ENCODE measurements at regions not wholly inside any gene's neighbourhood (a gene's known extent, or its start where the extent isn't known, plus 50 kb on each side); places are given as distances from the start of the nearest gene placed in this dataset.

DNA sequence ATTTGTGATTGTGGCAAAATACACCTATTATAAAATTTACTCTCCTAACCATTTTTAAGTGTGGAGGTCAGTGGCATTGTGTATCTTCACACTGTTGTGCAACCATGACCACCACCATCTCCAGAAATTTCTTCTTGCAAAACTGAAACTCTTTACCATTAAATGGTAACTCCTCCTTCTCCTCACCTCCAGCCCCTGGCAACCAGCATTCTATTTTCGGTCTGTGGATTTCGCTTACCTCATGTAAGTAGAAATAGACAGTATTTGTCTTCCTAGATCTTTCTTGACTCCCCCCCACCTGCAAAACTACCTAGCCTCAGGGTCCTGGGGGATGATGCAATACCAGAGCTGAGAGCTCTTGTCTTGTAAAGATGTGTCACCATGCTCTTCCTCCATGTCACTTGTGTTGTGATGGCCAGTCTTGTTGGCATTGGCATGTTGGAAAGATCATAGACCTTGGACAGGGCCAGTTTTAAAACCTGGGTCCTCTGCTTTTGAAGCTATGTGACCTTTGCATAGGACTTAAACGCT lies 71.1 kb upstream of the EMX2 start:
- Mint-ChIP-seq H3K36me3 (ENCODE audit: low read depth) (no peaks in the 10 kb centered on the region), H3K4me3 (no peak overlapping the region), H3K4me1 (peaks cover 15% of the 10 kb centered on the region), H3K27me3 (ENCODE audit: low read depth) (peaks cover 27% of the 10 kb centered on the region), H3K27ac (no peak overlapping the region), H3K9me3 (no peaks in the 10 kb centered on the region)
- TF ChIP-seq CTCF (IDR thresholded peaks at IDR 0.05; ENCODE audit: unreplicated experiment in 3 of 3) = no peak

DNA sequence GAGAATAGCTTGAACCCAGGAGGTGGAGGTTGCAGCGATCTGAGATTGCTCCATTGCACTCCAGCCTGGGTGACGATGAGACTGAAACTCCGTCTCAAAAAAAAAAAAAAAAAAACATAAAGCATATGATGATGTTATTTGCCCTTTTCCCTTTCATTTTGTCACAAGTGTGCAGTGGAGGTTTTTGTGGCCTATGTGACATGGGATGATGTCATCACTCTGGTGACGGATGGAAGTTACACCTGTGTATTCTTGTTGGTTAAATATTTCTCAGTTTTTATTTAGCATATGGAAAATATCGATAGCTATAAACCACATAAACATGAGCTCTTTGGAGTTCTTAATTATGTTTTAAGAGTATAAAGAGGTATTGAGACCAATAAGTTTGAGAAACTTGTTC lies 71.8 kb upstream of the EMX2 start:
- Mint-ChIP-seq H3K27ac (no peak overlapping the region), H3K36me3 (ENCODE audit: low read depth) (no peaks in the 10 kb centered on the region), H3K4me1 (peaks cover 12% of the 10 kb centered on the region), H3K27me3 (ENCODE audit: low read depth) (peaks cover 31% of the 10 kb centered on the region), H3K4me3 (no peak overlapping the region), H3K9me3 (no peaks in the 10 kb centered on the region)
- TF ChIP-seq CTCF (IDR thresholded peaks at IDR 0.05; ENCODE audit: unreplicated experiment in 3 of 3) = no peak

GRCh38 chr10:117468665-117469064 lies 73.9 kb upstream of the EMX2 start:
- peaks cover 4% of the 10 kb centered on the region for H3K4me1 Mint-ChIP-seq
- peaks cover 33% of the 10 kb centered on the region for H3K27me3 Mint-ChIP-seq (ENCODE audit: low read depth)
- no peak overlapping the region for H3K4me3 Mint-ChIP-seq
- H3K27ac Mint-ChIP-seq = no peak overlapping the region
- H3K9me3 Mint-ChIP-seq = no peaks in the 10 kb centered on the region
- no peaks in the 10 kb centered on the region for H3K36me3 Mint-ChIP-seq (ENCODE audit: low read depth)
- no peak for TF ChIP-seq CTCF (IDR thresholded peaks at IDR 0.05; ENCODE audit: unreplicated experiment in 3 of 3)

DNA sequence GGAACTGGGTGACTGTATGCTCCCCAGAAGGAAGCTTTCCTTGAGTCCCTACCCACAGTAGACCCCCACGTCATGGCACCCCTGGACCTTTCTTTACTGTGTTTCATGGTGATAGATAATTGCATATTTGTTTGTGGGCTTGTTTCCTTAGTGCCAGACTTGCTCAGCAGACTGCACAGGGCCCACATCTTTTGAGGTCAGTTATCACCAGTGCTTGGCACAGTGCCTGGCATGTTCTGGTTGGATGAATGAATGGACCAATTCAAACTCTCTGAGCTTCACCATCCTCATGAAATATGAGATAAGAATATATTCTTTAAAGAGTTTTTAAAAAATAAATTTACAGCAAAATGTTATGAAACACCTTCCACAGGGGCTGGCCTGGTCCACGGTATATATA lies 78.4 kb upstream of the EMX2 start:
- Mint-ChIP-seq H3K36me3 (ENCODE audit: low read depth) (no peaks in the 10 kb centered on the region), H3K27me3 (ENCODE audit: low read depth) (peaks cover 18% of the 10 kb centered on the region), H3K9me3 (no peaks in the 10 kb centered on the region), H3K27ac (no peak overlapping the region), H3K4me1 (peaks cover 23% of the 10 kb centered on the region), H3K4me3 (no peak overlapping the region)
- TF ChIP-seq CTCF (IDR thresholded peaks at IDR 0.05; ENCODE audit: unreplicated experiment in 3 of 3) = no peak

DNA sequence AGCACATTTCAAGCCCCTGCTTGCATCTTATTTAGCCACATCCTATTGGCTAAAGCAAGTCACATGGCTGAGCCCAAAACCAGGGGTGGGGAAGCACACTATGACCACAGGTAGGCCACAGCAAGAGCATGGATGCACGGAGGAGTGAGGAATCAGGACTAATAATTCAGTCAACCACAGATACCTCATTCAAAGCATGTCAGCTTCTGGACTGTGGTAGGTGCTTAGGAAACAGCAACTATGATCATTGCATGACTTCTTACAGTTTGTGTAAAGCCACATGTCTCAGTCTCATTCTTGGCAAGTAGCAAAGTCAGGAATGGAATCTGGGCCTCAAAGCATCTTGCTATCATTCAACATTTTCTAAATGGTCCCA lies 79.0 kb upstream of the EMX2 start:
- H3K4me3 Mint-ChIP-seq = no peak overlapping the region
- H3K36me3 Mint-ChIP-seq (ENCODE audit: low read depth) = no peaks in the 10 kb centered on the region
- TF ChIP-seq CTCF (IDR thresholded peaks at IDR 0.05; ENCODE audit: unreplicated experiment in 3 of 3) = no peak
- no peaks in the 10 kb centered on the region for H3K9me3 Mint-ChIP-seq
- H3K27ac Mint-ChIP-seq = no peak overlapping the region
- H3K27me3 Mint-ChIP-seq (ENCODE audit: low read depth) = peaks cover 18% of the 10 kb centered on the region
- peaks cover 25% of the 10 kb centered on the region for H3K4me1 Mint-ChIP-seq

GRCh38 chr10:117462816-117463544 lies 79.6 kb upstream of the EMX2 start:
- peaks cover 14% of the 10 kb centered on the region for H3K27me3 Mint-ChIP-seq (ENCODE audit: low read depth)
- no peak for TF ChIP-seq CTCF (IDR thresholded peaks at IDR 0.05; ENCODE audit: unreplicated experiment in 3 of 3)
- peaks cover 29% of the 10 kb centered on the region for H3K4me1 Mint-ChIP-seq
- H3K4me3 Mint-ChIP-seq = no peak overlapping the region
- no peaks in the 10 kb centered on the region for H3K36me3 Mint-ChIP-seq (ENCODE audit: low read depth)
- peak overlapping the region; percentile 1 to 81 (median 52) for H3K27ac Mint-ChIP-seq
- no peaks in the 10 kb centered on the region for H3K9me3 Mint-ChIP-seq

Data from nephron (organoid).